ENCODE measurements at regions not wholly inside any gene's neighbourhood (a gene's known extent, or its start where the extent isn't known, plus 50 kb on each side); places are given as distances from the start of the nearest gene placed in this dataset.
A peak's percentile ranks its signal among the peaks of the same experiment; 100 is the strongest.

DNA sequence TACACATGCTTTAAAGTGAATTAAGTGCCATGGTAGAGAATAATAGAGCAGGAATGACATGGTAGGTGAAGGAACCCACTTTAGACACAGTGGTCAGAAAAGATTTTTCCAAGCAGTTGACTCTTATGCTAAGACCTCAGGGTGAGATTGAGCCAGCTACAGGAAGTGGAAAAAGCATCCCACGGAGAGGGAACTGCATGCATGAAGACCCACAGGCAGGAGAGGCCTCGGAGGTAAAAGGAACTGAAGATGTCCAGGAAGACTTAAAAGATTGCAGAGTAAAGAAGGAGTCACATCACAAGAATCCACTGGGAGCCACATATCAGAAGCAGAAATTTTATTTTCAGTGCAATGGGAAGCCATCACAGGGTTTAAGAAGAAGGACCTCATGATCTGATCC, 499.2 kb upstream of the FAM98A start:
- TF ChIP-seq, protein P1, sequence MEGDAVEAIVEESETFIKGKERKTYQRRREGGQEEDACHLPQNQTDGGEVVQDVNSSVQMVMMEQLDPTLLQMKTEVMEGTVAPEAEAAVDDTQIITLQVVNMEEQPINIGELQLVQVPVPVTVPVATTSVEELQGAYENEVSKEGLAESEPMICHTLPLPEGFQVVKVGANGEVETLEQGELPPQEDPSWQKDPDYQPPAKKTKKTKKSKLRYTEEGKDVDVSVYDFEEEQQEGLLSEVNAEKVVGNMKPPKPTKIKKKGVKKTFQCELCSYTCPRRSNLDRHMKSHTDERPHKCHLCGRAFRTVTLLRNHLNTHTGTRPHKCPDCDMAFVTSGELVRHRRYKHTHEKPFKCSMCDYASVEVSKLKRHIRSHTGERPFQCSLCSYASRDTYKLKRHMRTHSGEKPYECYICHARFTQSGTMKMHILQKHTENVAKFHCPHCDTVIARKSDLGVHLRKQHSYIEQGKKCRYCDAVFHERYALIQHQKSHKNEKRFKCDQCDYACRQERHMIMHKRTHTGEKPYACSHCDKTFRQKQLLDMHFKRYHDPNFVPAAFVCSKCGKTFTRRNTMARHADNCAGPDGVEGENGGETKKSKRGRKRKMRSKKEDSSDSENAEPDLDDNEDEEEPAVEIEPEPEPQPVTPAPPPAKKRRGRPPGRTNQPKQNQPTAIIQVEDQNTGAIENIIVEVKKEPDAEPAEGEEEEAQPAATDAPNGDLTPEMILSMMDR (conservative IDR thresholded peaks at IDR 0.05; ENCODE audit: low read depth, low read length) = no peak
- no peak overlapping the region for H3K4me3 ChIP-seq (ENCODE audit: low read depth, low read length)
- DNase-seq (ENCODE audit: low read depth) = peak; percentile 2

- no peak overlapping the region for H3K4me3 ChIP-seq (ENCODE audit: low read depth, low read length)
- DNase-seq (ENCODE audit: low read depth) = peak; percentile 80
- TF ChIP-seq, protein P1 (conservative IDR thresholded peaks at IDR 0.05; ENCODE audit: low read depth, low read length) = peak; percentile 69
Observed at GRCh38 chr2:34096562-34097171, 497.6 kb upstream of the FAM98A start.

DNA sequence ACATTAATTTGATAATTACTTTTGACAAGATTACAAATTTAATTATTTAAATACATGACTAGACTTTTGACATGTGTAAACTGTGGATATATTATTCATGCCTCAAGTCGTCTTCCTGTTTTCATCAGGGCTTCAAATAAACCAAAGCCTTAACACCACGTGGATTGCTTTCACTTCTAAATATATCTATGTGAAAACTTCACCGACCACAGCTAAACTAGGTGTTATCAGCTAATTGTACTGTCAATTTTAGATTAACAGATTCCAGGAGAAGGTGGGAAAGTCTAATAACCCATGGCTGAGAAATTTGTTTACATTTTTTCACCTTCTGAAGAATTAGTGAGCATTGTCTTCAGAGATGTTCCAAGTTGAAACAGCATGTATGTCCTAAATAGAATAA, 494.7 kb upstream of the FAM98A start:
- TF ChIP-seq, protein P1 (conservative IDR thresholded peaks at IDR 0.05; ENCODE audit: low read depth, low read length) = no peak
- no peak overlapping the region for H3K4me3 ChIP-seq (ENCODE audit: low read depth, low read length)
- no peak for DNase-seq (ENCODE audit: low read depth)

- TF ChIP-seq, protein P1 (conservative IDR thresholded peaks at IDR 0.05; ENCODE audit: low read depth, low read length) = no peak
- DNase-seq (ENCODE audit: low read depth) = no peak
- H3K4me3 ChIP-seq (ENCODE audit: low read depth, low read length) = no peak overlapping the region
Observed at GRCh38 chr2:34070196-34070595, 471.1 kb upstream of the FAM98A start.

DNA sequence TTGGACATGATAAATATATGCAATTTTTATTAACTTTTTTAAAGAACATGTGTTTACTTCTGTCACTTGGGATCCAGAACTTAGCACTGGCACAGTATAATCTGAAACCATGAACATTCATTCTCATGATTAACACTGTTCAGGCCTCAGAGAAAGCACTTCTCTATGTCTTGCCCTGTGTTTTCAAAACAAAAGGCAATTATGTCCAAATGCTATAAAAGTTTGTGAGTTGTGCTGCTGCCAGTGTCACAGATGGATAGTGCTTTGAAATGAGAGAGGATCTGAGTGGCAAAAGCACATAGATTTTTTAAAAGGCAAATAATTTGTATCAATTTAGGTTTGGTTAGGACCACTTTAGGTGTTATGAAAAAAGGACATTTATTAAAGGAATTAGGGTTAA, 470.5 kb upstream of the FAM98A start:
- no peak for DNase-seq (ENCODE audit: low read depth)
- no peak overlapping the region for H3K4me3 ChIP-seq (ENCODE audit: low read depth, low read length)
- TF ChIP-seq, protein P1 (conservative IDR thresholded peaks at IDR 0.05; ENCODE audit: low read depth, low read length) = no peak

DNA sequence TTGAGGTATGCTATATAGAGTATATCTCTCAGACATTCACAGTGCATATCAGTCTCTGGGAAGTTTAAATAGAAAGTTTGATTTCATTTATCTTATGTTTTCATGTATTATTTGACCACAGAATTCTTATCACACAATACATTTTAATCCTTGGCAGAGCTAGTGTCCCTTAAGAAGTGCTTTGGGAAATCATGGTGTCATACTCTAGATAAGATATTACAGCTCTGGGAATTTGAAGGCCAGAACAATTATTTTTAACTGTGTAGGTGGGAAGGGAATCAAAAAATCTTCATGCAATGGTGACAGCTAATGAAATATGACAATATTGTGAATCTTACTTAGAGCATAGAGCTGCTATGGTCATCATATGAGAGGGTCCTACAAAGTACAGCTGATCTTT, 451.3 kb upstream of the FAM98A start:
- TF ChIP-seq, protein P1 (conservative IDR thresholded peaks at IDR 0.05; ENCODE audit: low read depth, low read length) = no peak
- no peak overlapping the region for H3K4me3 ChIP-seq (ENCODE audit: low read depth, low read length)
- DNase-seq (ENCODE audit: low read depth) = no peak

DNA sequence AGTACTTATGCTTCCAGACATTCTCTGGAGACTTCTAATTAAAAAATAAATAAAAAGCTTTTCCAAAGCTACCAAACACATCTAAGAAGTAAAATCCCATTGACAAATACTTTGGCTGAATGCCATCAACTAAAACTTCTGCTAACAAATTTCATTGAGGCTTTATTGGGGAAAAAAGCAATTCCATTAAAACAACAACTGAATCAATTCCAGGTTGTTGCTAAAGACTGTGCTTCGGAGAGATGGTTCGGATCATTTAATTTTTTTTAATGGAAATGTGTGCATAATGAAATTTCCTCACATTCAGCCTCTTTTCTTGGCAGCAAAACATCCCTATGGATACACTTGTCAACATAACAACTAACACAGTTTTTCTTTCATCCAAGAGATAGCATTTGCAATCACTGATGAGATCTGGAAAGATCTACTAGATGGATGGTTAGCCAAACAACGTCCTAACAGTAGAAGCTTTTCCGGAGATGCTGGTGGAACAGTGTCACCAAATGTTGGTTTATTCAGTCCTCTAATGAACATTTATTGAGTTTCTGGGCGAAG, 446.1 kb upstream of the FAM98A start:
- DNase-seq (ENCODE audit: low read depth) = no peak
- TF ChIP-seq, protein P1 (conservative IDR thresholded peaks at IDR 0.05; ENCODE audit: low read depth, low read length) = no peak
- no peak overlapping the region for H3K4me3 ChIP-seq (ENCODE audit: low read depth, low read length)
